Ovary (tissue), 3 donors: ENCODE measurements at regions not wholly inside any gene's neighbourhood (a gene's known extent, or its start where the extent isn't known, plus 50 kb on each side); places are given as distances from the start of the nearest gene placed in this dataset.

Experiments used
- CTCF ChIP-seq, 3 donors: fragments of 450-650 bp in 2 of 3; fragments of 200-600 bp in 1 of 3; IDR thresholded peaks; one replicate each; pipeline versions ENCODE4 v1.5.1 to v1.8.0; 2016 to 2022; ENCODE audit warnings: antibody characterized with exemption in 3 of 3, mild to moderate bottlenecking in 1 of 3
- POLR2A ChIP-seq: fragments of 450-650 bp; IDR thresholded peaks from one replicate; pipeline ENCODE4 v1.6.1; 2017; ENCODE audit warnings: antibody characterized with exemption, mild to moderate bottlenecking, moderate library complexity
- donor health status: DM: no; HTN: no; CAD: no.

GRCh38 chr14:65838565-65838964 lies 426.0 kb downstream of the FUT8 start:
- TF ChIP-seq CTCF (IDR thresholded peaks at IDR 0.05), result no peak
- no peak for TF ChIP-seq POLR2A
